Right atrium auricular region (tissue), 2 donors: ENCODE measurements at regions not wholly inside any gene's neighbourhood (a gene's known extent, or its start where the extent isn't known, plus 50 kb on each side); places are given as distances from the start of the nearest gene placed in this dataset.

Experiments used
- DNase-seq: peaks from one replicate; pipeline ENCODE4 v3.0.0-alpha.2; 2019; ENCODE audit warnings: low spot score
- H3K27ac ChIP-seq, 2 donors: fragments of 200-600 bp; sonication (generic); 1 replicate in 1 of 2; 2 replicates in 1 of 2; pipeline ENCODE4 v1.5.1; 2016 to 2019
- H3K27me3 ChIP-seq, 2 donors: fragments of 200-600 bp; sonication (generic); one replicate each; pipeline versions ENCODE4 v1.5.1 to v1.6.0; 2017 to 2019
- H3K36me3 ChIP-seq: fragments of 200-600 bp; sonication (generic); one replicate; pipeline ENCODE4 v1.5.1; 2016
- H3K4me1 ChIP-seq, 2 donors: fragments of 200-600 bp; sonication (generic); one replicate each; pipeline versions ENCODE4 v1.5.1 to v1.6.0; 2017 to 2019
- H3K4me3 ChIP-seq, 2 donors: fragments of 200-600 bp; sonication (generic); 1 replicate in 1 of 2; 2 replicates in 1 of 2; pipeline ENCODE4 v1.5.1; 2017 to 2019; ENCODE audit warnings: mild to moderate bottlenecking in 1 of 2, moderate library complexity in 1 of 2
- H3K9me3 ChIP-seq, 2 donors: fragments of 200-600 bp; sonication (generic); one replicate each; pipeline ENCODE4 v1.5.1; 2019
- TF ChIP-seq, protein P1 (sequence below), 2 donors: fragments of 200-600 bp; sonication (generic); IDR thresholded peaks; one replicate each; pipeline ENCODE4 v1.5.1; 2019; ENCODE audit warnings: antibody characterized with exemption in 2 of 2

DNA sequence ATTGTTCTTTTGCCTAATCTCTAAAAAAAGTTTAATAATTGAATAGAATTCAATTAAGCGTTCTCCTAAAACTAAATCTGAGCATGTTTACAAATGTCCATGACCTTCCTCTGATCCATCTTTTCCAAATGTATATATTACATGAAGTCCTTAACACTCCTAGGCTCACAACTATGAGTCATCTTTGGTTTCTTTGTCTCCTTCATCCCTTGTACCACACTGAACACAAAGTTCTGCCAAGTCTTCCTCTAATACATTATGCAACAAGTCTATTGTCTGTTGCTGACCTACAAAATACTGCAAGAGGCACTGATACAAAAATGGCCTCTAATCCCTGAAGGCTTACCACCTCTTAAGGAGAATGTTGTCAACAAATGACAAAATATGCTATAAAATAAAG is 550.2 kb downstream of the PYDC2 start:
- H3K27me3 ChIP-seq, result no peaks in the 10 kb centered on the region
- H3K4me1 ChIP-seq, result no peaks in the 10 kb centered on the region
- H3K4me3 ChIP-seq, result no peak overlapping the region
- H3K36me3 ChIP-seq, result no peaks in the 10 kb centered on the region
- no peak overlapping the region for H3K27ac ChIP-seq
- H3K9me3 ChIP-seq, result peaks cover 6 to 9% of the 10 kb centered on the region in 2 donors
- TF ChIP-seq, protein P1, sequence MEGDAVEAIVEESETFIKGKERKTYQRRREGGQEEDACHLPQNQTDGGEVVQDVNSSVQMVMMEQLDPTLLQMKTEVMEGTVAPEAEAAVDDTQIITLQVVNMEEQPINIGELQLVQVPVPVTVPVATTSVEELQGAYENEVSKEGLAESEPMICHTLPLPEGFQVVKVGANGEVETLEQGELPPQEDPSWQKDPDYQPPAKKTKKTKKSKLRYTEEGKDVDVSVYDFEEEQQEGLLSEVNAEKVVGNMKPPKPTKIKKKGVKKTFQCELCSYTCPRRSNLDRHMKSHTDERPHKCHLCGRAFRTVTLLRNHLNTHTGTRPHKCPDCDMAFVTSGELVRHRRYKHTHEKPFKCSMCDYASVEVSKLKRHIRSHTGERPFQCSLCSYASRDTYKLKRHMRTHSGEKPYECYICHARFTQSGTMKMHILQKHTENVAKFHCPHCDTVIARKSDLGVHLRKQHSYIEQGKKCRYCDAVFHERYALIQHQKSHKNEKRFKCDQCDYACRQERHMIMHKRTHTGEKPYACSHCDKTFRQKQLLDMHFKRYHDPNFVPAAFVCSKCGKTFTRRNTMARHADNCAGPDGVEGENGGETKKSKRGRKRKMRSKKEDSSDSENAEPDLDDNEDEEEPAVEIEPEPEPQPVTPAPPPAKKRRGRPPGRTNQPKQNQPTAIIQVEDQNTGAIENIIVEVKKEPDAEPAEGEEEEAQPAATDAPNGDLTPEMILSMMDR (IDR thresholded peaks at IDR 0.05), result no peak
- no peak for DNase-seq

DNA sequence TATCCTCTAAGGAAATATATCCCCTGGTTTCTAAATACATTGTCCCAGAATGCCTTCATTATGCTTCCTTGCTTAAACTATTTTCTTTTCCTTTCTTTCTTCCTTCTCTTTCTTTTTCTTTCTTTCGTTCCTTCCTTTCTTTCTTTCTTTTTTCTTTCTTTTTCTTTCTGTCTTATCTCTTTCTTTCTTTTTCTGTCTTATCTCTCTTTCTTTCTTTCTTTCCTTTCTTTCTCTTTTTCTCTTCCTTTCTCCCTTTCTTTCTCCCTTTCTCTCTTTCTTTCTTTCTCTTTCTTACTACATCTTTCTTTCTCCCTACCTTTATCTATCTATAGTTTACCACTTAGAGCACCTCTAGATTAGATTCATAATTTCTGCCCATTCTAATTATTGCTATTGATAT is 552.1 kb downstream of the PYDC2 start:
- Histone ChIP-seq H3K27me3 (no peaks in the 10 kb centered on the region), H3K27ac (no peak overlapping the region), H3K36me3 (no peaks in the 10 kb centered on the region), H3K4me1 (no peaks in the 10 kb centered on the region), H3K4me3 (no peak overlapping the region), H3K9me3 (peaks cover 6 to 9% of the 10 kb centered on the region in 2 donors)
- TF ChIP-seq, protein P1 (IDR thresholded peaks at IDR 0.05), result no peak
- DNase-seq, result no peak

DNA sequence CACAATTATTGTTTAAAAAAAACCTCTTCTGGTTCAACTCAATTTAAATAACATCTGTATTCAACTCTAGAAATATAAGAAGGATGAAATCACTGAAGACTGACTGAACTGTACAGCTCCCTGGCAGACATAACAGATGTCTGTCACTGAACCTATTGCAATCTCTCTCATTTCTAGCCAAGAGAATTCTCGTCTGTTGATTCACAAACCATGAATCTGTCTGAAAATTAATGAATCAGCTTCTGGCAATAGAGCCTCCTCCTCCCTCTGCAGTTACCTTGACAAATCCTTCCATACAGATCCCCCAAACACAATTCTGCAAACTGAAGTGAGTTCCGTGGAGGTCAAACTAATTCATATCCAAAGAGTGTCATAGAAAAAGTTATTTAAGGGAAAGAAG is 561.4 kb downstream of the PYDC2 start:
- H3K9me3 ChIP-seq, result peaks cover 0 to 14% of the 10 kb centered on the region in 2 donors
- DNase-seq, result no peak
- no peaks in the 10 kb centered on the region for H3K27me3 ChIP-seq
- H3K27ac ChIP-seq, result no peak overlapping the region
- no peaks in the 10 kb centered on the region for H3K4me1 ChIP-seq
- no peak overlapping the region for H3K4me3 ChIP-seq
- TF ChIP-seq, protein P1 (IDR thresholded peaks at IDR 0.05), result no peak
- H3K36me3 ChIP-seq, result no peaks in the 10 kb centered on the region

DNA sequence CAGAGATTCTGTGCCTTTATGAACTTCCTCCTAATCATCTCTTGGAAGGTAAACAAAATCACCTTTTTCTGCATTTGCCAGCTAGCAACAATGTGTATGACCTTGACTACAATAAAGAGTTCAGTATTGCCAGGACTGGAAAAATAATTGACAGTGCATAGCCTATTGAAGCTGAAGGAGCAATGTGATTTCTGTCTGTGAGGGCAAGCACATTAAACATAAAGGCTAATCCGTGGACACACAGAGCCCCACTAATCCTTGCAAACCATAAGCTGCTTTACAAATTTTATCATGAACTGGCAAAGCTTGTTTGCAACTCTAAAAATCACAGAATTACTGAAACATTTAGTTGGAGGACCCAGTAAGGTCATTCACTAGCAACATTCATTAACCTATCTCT is 563.8 kb downstream of the PYDC2 start:
- no peaks in the 10 kb centered on the region for H3K27me3 ChIP-seq
- no peak overlapping the region for H3K4me3 ChIP-seq
- no peak overlapping the region for H3K27ac ChIP-seq
- TF ChIP-seq, protein P1 (IDR thresholded peaks at IDR 0.05), result no peak
- no peaks in the 10 kb centered on the region for H3K4me1 ChIP-seq
- peaks cover 0 to under 1% of the 10 kb centered on the region in 2 donors for H3K9me3 ChIP-seq
- H3K36me3 ChIP-seq, result no peaks in the 10 kb centered on the region
- no peak for DNase-seq

DNA sequence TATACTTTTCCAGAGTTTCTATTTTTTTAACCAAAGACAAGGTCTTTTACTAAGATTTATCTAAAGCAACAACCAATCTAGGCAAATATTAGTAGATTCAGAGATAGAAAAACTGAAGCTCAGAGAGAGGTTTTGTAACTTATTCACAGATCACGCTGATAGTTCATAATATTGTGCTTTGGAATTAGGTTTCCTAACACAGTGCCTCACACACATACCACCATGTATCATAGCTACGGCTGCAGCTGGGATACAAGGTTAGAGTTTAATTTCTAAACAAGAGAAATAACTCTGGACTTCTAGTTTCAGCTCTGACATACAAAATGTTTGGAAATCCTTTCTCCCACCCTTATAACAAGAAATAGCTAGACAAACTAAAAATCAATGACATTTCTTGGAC is 565.7 kb downstream of the PYDC2 start:
- TF ChIP-seq, protein P1 (IDR thresholded peaks at IDR 0.05), result no peak
- no peaks in the 10 kb centered on the region for H3K36me3 ChIP-seq
- H3K4me3 ChIP-seq, result no peak overlapping the region
- H3K27me3 ChIP-seq, result no peaks in the 10 kb centered on the region
- no peak overlapping the region for H3K27ac ChIP-seq
- H3K9me3 ChIP-seq, result no peaks in the 10 kb centered on the region
- no peaks in the 10 kb centered on the region for H3K4me1 ChIP-seq
- no peak for DNase-seq

DNA sequence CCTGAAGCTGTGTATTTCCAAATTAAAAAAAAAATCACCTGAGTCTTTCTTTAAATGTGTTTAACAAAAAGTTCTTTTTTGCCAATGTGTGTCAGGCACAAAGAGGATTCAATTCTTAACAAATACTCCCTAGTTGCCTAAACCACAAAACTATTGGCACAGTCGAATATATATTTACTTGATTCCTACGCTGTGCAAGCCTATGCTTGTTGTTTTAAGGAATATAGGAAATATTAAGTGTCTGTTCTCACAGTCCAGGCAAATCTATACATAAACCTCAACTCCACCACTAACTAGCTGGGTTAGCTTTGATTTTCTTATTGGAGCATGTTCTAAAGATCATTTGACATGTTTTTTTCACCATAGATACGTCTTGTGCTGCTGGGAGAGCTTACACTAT is 571.0 kb downstream of the PYDC2 start:
- TF ChIP-seq, protein P1 (IDR thresholded peaks at IDR 0.05), result no peak
- H3K27me3 ChIP-seq, result no peaks in the 10 kb centered on the region
- no peaks in the 10 kb centered on the region for H3K9me3 ChIP-seq
- no peaks in the 10 kb centered on the region for H3K36me3 ChIP-seq
- no peak overlapping the region for H3K4me3 ChIP-seq
- no peak overlapping the region for H3K27ac ChIP-seq
- H3K4me1 ChIP-seq, result no peaks in the 10 kb centered on the region
- DNase-seq, result no peak
